NCI-H748 (cell line): ENCODE measurements at regions not wholly inside any gene's neighbourhood (a gene's known extent, or its start where the extent isn't known, plus 50 kb on each side); places are given as distances from the start of the nearest gene placed in this dataset.

Experiments
- DNase-seq: peaks from one replicate; lab custom pipeline; 2025; ENCODE audit not compliant: unreplicated experiment; lab: John Stamatoyannopoulos, UW

GRCh38 chr2:199707593-199708185 lies 143.3 kb downstream of the FTCDNL1 start:
- DNase-seq: no peak

DNA sequence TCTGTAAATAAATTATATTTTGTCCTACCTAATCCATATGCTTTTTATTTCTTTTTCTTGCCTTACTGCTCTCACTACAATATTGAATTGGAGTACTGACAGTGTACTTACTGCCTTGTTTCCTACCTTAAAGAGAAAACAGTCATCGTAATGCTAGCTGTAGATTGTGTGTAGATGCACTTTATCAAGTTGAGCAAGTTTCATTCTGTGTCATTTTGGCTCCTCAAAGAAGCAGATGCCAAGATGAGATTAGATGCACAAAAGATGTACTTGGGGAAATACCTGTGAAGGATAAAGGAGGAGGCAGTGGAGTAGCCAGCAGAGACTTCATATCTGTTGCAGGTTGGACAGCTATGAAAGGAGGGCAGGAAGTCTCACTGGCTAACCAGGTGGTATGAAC lies 145.5 kb downstream of the FTCDNL1 start:
- DNase-seq: no peak

GRCh38 chr2:199704358-199705238 lies 146.4 kb downstream of the FTCDNL1 start:
- peak; percentile 57 for DNase-seq

DNA sequence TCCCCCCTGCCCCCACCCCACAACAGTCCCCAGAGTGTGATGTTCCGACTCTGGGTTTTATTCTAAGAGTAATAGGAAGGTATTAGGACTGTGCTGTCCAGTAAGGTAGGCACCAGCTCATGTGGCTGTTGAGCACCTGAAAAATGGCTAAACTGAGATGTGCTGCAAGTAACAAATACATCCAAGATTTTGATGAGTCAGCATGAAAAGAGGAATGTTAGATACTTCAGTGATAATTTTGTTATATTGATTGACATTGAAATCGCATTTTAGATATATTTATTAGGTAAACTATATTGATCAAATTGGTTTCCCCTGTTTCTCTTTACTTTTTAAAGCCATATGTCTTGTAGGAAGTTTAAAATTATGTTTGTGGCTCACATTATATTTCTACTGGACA lies 147.8 kb downstream of the FTCDNL1 start:
- DNase-seq: no peak

- peak; percentile 14 for DNase-seq
Observed at GRCh38 chr2:199697469-199697868, 153.5 kb downstream of the FTCDNL1 start.

DNA sequence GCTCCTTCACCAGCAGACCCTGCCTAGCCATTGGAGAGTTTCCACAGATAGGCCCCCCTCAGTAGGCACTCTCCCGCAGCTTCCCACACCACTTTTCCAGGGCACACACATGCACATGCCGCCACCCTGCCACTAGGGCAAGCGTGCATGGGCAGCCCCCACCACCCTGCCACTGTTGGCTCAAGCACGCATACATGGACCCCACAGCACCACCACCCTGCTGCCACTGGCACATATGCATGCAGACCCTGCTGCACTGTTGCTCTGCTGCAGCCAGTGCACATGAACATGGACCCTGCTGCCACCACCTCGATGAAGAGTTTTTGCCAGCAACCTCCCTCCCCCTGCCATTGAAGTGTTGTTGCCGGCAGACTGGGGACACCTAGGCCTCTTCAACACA lies 154.9 kb downstream of the FTCDNL1 start:
- no peak for DNase-seq

- DNase-seq: no peak
Observed at GRCh38 chr2:199693861-199694260, 157.1 kb downstream of the FTCDNL1 start.

DNA sequence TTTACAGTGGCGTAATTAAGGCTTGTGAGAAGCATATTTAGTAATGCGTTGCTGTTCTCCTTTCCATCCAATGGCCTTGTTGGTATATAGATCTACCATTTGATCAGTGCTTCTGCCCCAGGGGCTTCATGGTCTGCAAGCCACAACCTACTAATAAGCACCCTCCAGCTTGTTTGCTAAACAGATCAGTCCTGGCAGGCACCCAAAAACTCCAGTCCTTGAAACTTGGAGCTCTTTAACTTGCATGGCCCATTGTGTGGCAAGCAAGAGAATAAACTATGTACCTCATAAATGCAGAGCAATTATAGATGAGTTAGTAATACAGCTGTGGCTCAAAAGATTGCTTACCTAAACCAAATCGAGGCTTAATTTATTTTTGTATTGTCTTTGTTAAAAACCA lies 158.5 kb downstream of the FTCDNL1 start:
- DNase-seq: peak; percentile 99

DNA sequence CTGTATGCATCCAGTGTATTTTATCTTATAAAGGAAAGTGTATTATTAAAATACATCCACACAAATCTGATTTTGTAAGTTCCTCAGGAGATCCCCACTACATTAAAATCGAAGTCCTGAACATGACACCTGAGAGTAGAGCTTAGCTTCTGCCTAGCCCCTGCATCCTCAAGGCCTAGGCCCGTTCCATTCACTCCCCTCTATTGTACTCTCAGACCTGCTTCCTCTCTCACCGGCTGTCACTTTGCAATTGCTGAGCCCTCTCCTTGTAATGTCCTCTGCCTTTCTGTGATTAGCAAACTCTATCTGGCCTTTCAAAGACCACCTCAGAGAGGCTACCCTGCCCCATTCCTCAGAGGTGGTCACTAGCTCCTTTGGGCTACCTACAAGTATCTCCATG lies 160.8 kb downstream of the FTCDNL1 start:
- no peak for DNase-seq

DNA sequence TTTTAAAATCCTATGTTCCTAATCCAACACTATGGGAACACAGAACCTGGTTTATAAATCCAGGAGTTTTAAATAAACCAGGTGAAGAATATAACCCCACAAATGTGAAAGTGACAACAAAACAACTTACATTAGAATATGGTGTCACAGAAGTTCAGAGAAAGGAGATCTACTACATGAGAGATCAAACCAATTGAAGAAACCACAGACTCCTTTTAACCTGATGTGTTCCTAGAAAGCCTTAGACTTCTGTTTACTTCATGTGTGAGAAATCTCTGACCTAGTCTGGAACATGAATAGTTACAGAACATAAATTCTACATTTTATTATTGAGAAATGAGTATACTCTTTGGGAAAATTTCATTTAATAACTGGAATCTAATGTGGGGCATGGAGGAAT lies 165.3 kb downstream of the FTCDNL1 start:
- no peak for DNase-seq

GRCh38 chr2:199684832-199685231 lies 166.2 kb downstream of the FTCDNL1 start:
- no peak for DNase-seq

GRCh38 chr2:199684168-199684567 lies 166.8 kb downstream of the FTCDNL1 start:
- no peak for DNase-seq

DNA sequence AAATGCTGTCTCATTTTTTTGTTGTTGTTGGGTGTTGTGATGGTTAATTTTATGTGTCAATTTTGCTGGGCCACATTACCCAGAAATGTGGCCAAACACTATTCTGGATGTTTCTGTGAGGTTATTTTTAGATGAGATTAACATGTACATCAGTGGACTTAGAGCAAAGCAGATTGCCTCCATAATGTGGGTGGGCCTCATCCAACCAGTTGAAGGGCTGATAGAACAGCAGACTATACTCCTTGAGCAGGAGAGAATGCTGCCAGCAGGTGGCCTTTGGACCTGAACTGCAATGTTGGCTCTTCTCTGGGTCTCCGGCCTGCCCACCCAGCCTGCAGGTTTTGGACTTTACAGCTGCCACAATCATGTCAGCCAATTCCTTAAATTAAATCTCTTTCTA lies 169.0 kb downstream of the FTCDNL1 start:
- DNase-seq: no peak

DNA sequence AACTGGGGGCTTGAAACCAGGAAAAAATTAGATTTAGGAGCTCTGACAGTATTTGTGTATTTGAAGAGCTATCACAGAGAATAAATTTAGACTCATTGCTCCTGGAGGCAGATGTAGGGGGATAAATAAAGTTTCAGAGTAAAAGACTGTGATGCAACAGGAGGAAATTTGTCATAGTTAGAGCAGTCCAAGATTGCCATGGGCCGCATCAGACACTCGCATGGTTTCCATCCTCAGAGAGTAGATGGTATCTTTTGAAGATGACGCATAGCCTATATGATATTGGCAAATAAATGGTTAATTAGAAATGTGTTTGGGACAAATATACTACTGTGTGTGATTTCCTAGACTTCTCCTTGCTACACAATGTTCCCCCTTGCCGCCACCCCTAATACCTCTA lies 170.5 kb downstream of the FTCDNL1 start:
- DNase-seq: no peak

GRCh38 chr2:199679883-199680282 lies 171.1 kb downstream of the FTCDNL1 start:
- DNase-seq: peak; percentile 67

- no peak for DNase-seq
Observed at GRCh38 chr2:199677881-199678280, 173.1 kb downstream of the FTCDNL1 start.

DNA sequence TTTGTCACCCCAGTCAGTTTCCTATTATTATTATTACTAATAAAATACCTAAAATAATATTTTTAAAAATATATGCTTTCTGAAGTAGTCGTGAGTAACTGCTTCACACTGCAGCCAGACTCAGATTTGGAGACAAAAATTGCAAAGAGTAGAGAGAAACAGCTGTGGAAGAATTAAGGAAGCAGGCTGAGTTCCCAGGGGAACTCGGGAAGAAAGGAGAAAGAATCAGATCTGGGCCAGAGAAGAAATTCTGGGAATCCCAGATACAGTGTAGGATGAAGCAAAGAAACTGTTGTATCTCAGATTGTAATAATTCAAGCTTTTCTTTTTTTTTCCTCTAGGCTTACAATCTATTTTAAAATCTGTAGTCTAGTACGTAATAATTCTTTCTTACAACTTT lies 182.3 kb downstream of the FTCDNL1 start:
- no peak for DNase-seq

DNA sequence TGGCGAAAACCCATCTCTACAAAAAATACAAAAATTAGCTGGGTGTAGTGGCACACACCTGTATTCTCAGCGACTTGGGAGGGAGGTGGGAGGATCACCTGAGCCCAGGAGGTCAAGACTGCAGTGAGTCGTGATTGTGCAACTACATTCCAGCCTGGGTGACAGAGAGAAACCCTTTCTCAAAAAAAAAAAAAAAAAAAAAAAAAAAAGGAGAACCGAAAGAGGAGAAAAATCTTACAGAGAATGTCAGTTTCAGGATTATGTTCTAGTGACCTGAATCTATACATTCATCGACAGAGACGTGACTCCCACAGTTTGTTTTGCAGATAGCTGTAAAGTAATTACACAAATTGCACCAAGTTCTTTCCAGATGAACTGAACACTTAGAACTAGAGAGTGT lies 187.8 kb downstream of the FTCDNL1 start:
- no peak for DNase-seq

- DNase-seq: peak; percentile 51
Observed at GRCh38 chr2:199662255-199662654, 188.7 kb downstream of the FTCDNL1 start.

- no peak for DNase-seq
Observed at GRCh38 chr2:199660167-199660566, 190.8 kb downstream of the FTCDNL1 start.

- peak; percentile 66 for DNase-seq
Observed at GRCh38 chr2:199659207-199659606, 191.8 kb downstream of the FTCDNL1 start.

DNA sequence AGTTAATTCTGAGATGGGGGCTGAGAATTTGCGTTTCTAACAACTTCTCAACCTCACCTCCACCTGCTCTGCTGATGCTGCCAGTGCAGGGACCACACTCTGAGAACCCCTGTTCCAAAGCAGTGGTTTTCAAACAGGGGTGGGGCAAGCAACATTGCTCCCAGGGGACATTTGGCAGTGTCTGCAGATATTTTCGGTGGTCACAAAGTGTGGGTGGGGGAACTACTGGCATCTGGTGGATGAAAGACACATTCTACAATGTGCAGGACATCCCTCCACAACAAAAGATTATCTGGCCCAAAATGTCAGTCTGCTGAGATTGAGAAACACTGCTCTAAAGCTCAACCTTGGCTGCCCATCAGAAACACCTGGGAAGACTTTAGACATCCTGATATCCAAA lies 188.7 kb upstream of the SATB2 start:
- no peak for DNase-seq

DNA sequence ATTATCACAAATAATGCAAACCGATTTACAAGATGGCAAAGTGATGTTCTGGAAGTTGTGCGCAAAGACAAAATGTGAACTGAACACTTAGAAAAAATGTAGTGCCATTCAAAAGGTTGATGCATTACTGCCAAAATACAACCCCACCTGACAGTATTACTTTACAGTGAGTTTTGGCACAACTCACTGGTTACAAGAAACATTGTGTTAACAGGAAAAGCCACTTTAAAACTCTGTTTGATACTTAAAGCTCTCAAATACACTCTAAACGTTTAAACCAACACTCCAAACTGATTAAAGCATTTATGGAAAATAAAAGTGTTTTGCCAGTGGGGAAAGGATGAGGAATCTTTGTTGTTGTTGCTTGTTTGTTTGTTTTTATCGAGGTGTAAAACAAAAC lies 173.4 kb upstream of the SATB2 start:
- no peak for DNase-seq
